ENCODE measurements at regions not wholly inside any gene's neighbourhood (a gene's known extent, or its start where the extent isn't known, plus 50 kb on each side); places are given as distances from the start of the nearest gene placed in this dataset.
"Not testable (repeated sequence)": the region's sequence is repeated elsewhere in the genome, so short reads cannot be mapped to it uniquely, and the experiment has no call there.

DNA sequence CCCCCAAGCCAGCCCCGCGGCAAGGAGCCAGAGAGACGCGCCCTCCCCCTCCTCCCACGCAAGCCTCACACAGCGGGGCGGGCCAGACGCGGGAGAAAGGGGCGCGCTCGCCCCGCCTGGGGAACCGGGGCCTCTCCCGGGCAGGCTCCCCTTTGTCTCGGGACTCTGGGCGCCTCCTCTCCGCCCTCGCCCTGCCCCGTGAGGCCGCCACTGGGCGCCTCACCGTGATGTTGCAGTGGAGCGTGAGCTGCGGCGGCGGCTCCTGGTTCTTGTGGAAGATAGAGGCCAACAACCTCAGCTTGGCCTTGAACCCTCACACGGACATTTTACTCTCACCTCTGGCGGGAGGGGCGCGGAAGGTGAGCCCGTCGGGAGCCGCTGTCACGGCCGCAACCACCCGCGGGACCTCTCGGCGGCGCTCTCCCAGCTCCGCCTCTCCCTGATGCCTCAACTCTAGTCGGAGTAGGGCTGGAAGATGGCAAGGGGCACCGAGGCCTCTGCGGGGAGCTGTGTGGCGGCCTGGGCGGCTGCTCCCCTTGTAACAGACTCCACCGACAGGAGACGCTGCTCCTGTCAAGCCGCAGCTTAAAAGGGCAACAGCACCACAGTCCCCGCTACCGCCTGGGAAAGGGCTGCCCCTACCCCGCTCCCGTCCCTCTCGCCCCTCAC lies 179.2 kb upstream of the ZSCAN2 start:
- TF ChIP-seq, protein P1, sequence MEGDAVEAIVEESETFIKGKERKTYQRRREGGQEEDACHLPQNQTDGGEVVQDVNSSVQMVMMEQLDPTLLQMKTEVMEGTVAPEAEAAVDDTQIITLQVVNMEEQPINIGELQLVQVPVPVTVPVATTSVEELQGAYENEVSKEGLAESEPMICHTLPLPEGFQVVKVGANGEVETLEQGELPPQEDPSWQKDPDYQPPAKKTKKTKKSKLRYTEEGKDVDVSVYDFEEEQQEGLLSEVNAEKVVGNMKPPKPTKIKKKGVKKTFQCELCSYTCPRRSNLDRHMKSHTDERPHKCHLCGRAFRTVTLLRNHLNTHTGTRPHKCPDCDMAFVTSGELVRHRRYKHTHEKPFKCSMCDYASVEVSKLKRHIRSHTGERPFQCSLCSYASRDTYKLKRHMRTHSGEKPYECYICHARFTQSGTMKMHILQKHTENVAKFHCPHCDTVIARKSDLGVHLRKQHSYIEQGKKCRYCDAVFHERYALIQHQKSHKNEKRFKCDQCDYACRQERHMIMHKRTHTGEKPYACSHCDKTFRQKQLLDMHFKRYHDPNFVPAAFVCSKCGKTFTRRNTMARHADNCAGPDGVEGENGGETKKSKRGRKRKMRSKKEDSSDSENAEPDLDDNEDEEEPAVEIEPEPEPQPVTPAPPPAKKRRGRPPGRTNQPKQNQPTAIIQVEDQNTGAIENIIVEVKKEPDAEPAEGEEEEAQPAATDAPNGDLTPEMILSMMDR (IDR thresholded peaks at IDR 0.05; ENCODE audit: control extremely low read depth in 1 of 3, insufficient read depth in 1 of 3, low read depth in 1 of 3, low read length in 3 of 3), result not testable (repeated sequence)
- TF ChIP-seq POLR2A (IDR thresholded peaks at IDR 0.05; ENCODE audit: control extremely low read depth in 1 of 2, low read depth in 2 of 2, low read length in 2 of 2); POLR2AphosphoS5 (IDR thresholded peaks at IDR 0.05; ENCODE audit: low read depth, low read length); CREB1 (IDR thresholded peaks at IDR 0.05); SAP30 (IDR thresholded peaks at IDR 0.05; ENCODE audit: insufficient read depth, insufficient replicate concordance, low read length); EZH2 (IDR thresholded peaks at IDR 0.05; ENCODE audit: low read depth, low read length, severe bottlenecking): not testable (repeated sequence)

Measured in H1 (cell line).